ENCODE measurements at regions not wholly inside any gene's neighbourhood (a gene's known extent, or its start where the extent isn't known, plus 50 kb on each side); places are given as distances from the start of the nearest gene placed in this dataset.

DNA sequence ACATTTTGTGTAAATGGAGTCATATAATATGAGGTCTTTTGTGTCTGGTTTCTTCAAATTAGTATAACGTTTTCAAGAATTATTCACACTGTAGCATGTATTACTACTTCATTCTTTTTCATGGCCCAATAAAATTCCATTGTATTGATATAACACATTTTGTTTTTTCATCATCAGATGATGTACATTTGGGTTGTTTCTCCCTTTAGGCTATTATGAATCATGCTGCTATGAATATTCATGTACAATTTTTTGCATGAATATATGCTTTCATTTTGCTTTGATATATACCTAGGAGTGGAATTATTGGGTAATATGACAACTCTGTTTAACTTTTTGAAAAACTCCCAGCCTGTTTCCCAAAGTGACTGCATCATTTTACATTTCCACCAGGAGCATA lies 220.2 kb downstream of the NR4A2 start:
- FAIRE-seq, result no peak
- Histone ChIP-seq H3K27me3 (ENCODE audit: control insufficient read depth, insufficient read depth, low read length) (no peaks in the 10 kb centered on the region), H3K4me3 (ENCODE audit: low read depth, low read length) (no peak overlapping the region), H3K36me3 (ENCODE audit: control insufficient read depth, insufficient read depth, low read length) (no peaks in the 10 kb centered on the region)
- peak; percentile 64 for DNase-seq (ENCODE audit: low read depth)
- TF ChIP-seq, protein P1, sequence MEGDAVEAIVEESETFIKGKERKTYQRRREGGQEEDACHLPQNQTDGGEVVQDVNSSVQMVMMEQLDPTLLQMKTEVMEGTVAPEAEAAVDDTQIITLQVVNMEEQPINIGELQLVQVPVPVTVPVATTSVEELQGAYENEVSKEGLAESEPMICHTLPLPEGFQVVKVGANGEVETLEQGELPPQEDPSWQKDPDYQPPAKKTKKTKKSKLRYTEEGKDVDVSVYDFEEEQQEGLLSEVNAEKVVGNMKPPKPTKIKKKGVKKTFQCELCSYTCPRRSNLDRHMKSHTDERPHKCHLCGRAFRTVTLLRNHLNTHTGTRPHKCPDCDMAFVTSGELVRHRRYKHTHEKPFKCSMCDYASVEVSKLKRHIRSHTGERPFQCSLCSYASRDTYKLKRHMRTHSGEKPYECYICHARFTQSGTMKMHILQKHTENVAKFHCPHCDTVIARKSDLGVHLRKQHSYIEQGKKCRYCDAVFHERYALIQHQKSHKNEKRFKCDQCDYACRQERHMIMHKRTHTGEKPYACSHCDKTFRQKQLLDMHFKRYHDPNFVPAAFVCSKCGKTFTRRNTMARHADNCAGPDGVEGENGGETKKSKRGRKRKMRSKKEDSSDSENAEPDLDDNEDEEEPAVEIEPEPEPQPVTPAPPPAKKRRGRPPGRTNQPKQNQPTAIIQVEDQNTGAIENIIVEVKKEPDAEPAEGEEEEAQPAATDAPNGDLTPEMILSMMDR (IDR thresholded peaks at IDR 0.05; ENCODE audit: insufficient read depth, low read length, severe bottlenecking), result no peak

DNA sequence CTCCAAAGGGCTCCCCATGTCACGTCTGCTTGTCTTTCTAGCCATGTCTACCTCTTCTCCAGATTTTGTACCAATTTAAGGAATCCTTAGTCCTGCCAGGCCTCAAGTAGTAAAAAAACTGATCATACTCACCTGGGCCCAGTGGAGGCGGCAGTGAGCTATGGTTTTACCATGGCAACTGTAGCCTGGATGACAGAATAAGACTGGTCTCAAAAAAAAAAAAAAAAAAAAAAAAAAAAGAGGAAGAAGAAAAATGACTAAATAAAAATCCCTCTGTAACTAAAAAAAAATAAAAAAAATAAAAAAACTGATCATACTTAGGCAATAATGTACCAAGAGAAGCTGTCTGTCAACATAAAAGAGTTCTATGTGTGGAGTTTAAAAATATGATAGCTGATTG lies 221.6 kb downstream of the NR4A2 start:
- no peaks in the 10 kb centered on the region for H3K27me3 ChIP-seq (ENCODE audit: control insufficient read depth, insufficient read depth, low read length)
- no peak for FAIRE-seq
- peak; percentile 32 for DNase-seq (ENCODE audit: low read depth)
- no peaks in the 10 kb centered on the region for H3K36me3 ChIP-seq (ENCODE audit: control insufficient read depth, insufficient read depth, low read length)
- TF ChIP-seq, protein P1 (IDR thresholded peaks at IDR 0.05; ENCODE audit: insufficient read depth, low read length, severe bottlenecking), result peak; percentile 24
- H3K4me3 ChIP-seq (ENCODE audit: low read depth, low read length), result no peak overlapping the region

DNA sequence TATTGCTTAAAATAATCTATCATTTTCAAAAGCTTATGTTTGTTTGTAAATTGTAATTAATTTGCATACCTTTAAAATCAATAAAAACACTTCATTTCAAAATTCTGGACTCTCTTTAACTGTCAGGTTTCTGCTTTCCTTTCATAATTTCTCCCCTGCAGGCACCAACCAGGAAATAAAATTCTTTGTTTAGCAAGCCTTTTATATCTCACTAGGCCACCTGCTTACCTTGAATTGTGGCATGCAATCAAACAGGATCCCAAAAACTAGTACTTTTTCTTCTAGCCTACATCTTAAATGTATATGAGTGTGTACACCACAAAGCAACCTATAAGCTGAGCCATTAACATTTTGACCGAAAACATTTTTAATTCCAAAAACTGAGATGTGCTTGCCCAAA lies 233.1 kb downstream of the NR4A2 start:
- no peaks in the 10 kb centered on the region for H3K27me3 ChIP-seq (ENCODE audit: control insufficient read depth, insufficient read depth, low read length)
- TF ChIP-seq, protein P1 (IDR thresholded peaks at IDR 0.05; ENCODE audit: insufficient read depth, low read length, severe bottlenecking), result no peak
- no peak overlapping the region for H3K4me3 ChIP-seq (ENCODE audit: low read depth, low read length)
- no peak for DNase-seq (ENCODE audit: low read depth)
- FAIRE-seq, result no peak
- no peaks in the 10 kb centered on the region for H3K36me3 ChIP-seq (ENCODE audit: control insufficient read depth, insufficient read depth, low read length)

DNA sequence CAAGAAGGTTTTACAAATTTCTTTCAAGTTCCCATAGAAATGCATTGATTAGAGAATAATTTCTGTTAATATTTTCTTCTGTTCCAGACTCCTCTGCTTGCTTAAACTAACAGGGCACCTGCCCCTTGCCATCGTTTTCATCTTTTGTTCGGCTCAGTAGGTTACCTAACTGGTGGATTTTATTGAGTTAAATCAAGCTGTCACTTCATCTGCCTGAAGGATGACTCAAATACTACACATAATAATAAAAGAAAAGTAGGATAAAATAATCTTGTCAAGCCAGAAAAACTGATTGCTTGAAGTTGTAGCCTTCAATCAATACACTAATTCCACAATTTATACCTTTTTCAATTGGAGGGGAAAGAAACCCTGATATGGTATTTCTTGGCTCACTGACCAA lies 234.0 kb downstream of the NR4A2 start:
- no peak for DNase-seq (ENCODE audit: low read depth)
- no peak for FAIRE-seq
- Histone ChIP-seq H3K4me3 (ENCODE audit: low read depth, low read length) (no peak overlapping the region), H3K27me3 (ENCODE audit: control insufficient read depth, insufficient read depth, low read length) (no peaks in the 10 kb centered on the region), H3K36me3 (ENCODE audit: control insufficient read depth, insufficient read depth, low read length) (no peaks in the 10 kb centered on the region)
- TF ChIP-seq, protein P1 (IDR thresholded peaks at IDR 0.05; ENCODE audit: insufficient read depth, low read length, severe bottlenecking), result no peak

DNA sequence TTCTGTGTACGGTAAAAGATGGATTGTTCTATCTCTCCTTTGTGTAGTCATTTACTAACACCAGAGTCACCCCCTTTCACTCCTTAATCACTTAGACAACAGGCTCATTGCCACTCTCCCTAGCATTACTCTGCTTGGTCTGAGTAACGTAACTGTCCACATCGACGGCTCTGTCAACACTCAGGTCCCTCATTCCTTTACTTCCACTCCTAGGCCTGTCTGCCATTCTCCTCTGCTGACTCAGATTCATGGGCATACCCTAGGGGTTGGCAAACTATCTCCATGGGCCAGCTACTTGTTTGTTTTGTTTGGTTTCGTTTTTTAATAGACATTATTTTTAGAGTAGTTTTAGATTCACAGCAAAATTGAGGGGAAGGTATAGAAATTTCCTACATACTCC lies 243.9 kb downstream of the NR4A2 start:
- Histone ChIP-seq H3K36me3 (ENCODE audit: control insufficient read depth, insufficient read depth, low read length) (no peaks in the 10 kb centered on the region), H3K27me3 (ENCODE audit: control insufficient read depth, insufficient read depth, low read length) (no peaks in the 10 kb centered on the region), H3K4me3 (ENCODE audit: low read depth, low read length) (no peak overlapping the region)
- TF ChIP-seq, protein P1 (IDR thresholded peaks at IDR 0.05; ENCODE audit: insufficient read depth, low read length, severe bottlenecking), result no peak
- peak; percentile 74 for DNase-seq (ENCODE audit: low read depth)
- FAIRE-seq, result no peak

DNA sequence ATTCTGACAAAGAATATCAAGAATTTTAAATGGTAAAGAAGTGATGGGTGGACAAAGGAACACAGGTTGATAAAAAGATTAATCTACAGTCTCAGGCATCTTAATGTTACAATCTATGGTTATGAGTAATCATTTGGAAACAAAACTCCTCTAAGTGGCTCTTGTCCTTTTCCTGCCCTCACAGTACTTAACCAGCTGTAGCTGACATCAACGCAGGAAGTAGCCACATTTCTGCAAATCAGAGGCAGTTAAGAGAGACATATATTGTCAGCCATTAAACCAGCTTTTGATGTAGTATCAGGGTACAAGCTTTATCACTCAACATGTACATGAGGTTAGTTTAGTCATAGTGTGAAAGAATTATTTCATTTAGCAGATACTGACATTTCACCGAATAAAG lies 244.6 kb downstream of the NR4A2 start:
- no peaks in the 10 kb centered on the region for H3K36me3 ChIP-seq (ENCODE audit: control insufficient read depth, insufficient read depth, low read length)
- TF ChIP-seq, protein P1 (IDR thresholded peaks at IDR 0.05; ENCODE audit: insufficient read depth, low read length, severe bottlenecking), result no peak
- peak; percentile 28 for FAIRE-seq
- DNase-seq (ENCODE audit: low read depth), result peak; percentile 72
- no peak overlapping the region for H3K4me3 ChIP-seq (ENCODE audit: low read depth, low read length)
- H3K27me3 ChIP-seq (ENCODE audit: control insufficient read depth, insufficient read depth, low read length), result no peaks in the 10 kb centered on the region

All from bronchial epithelial cell (primary cell).